OCI-LY7 (cell line): ENCODE measurements at regions not wholly inside any gene's neighbourhood (a gene's known extent, or its start where the extent isn't known, plus 50 kb on each side); places are given as distances from the start of the nearest gene placed in this dataset.

Source experiments
- BruUV-seq: library from RNA; stranded (reverse); fragments of 400-500 nt; replicated peaks from 2 replicates; lab custom pipeline; 2021; lab: Mats Ljungman, UMichigan
- CTCF ChIA-PET: fragments of 300-600 bp; sonication (Branson Sonifier 250); formaldehyde crosslinking; loops from one replicate; lab custom pipeline; 2022; ENCODE audit warnings: antibody characterized with exemption; ENCODE audit not compliant: unreplicated experiment; lab: Charles Lee
- POLR2A ChIA-PET: fragments of 300-600 bp; sonication (Branson Sonifier 250); formaldehyde crosslinking; loops from one replicate; lab custom pipeline; 2022; ENCODE audit warnings: antibody characterized with exemption; lab: Charles Lee
- DNase-seq: peaks from one replicate; pipeline ENCODE4 v3.0.0-alpha.2; 2015; ENCODE audit warnings: low spot score
- H2AFZ ChIP-seq: fragments of 200-600 bp; sonication (generic), shearing (Covaris generic); 2 replicates; pipeline ENCODE4 v1.6.1; 2014; ENCODE audit warnings: mild to moderate bottlenecking, antibody characterized with exemption, low read length, moderate library complexity
- H3K27ac ChIP-seq: fragments of 200-600 bp; sonication (generic); 2 replicates; pipeline ENCODE4 v1.5.1; 2014; ENCODE audit warnings: mixed run types, low read depth, mild to moderate bottlenecking, moderate library complexity, low read length, inconsistent platforms; ENCODE audit not compliant: poor library complexity, severe bottlenecking
- H3K36me3 ChIP-seq: fragments of 200-600 bp; sonication (generic); 2 replicates; pipeline ENCODE4 v1.6.1; 2014; ENCODE audit warnings: mild to moderate bottlenecking, antibody characterized with exemption, low read length, moderate library complexity, mixed read lengths; ENCODE audit not compliant: insufficient read depth
- H3K4me1 ChIP-seq: fragments of 200-600 bp; sonication (generic); 2 replicates; pipeline ENCODE4 v1.5.1; 2014; ENCODE audit warnings: mild to moderate bottlenecking, low read length; ENCODE audit not compliant: insufficient read depth, poor library complexity, severe bottlenecking
- H3K4me2 ChIP-seq: fragments of 200-600 bp; sonication (generic); 2 replicates; pipeline ENCODE4 v1.6.1; 2014; ENCODE audit warnings: mild to moderate bottlenecking, low read length
- H3K4me3 ChIP-seq: fragments of 200-600 bp; sonication (generic); 2 replicates; pipeline ENCODE4 v1.5.1; 2014; ENCODE audit warnings: mild to moderate bottlenecking, low read depth, low read length; ENCODE audit not compliant: poor library complexity, severe bottlenecking
- H3K79me2 ChIP-seq: fragments of 200-600 bp; sonication (generic); 2 replicates; pipeline ENCODE4 v1.6.1; 2016; ENCODE audit warnings: low read depth, mild to moderate bottlenecking, low read length, moderate library complexity, mixed read lengths; ENCODE audit not compliant: insufficient read depth
- H3K9me2 ChIP-seq: fragments of 200-600 bp; sonication (generic); 2 replicates; pipeline ENCODE4 v1.6.1; 2016; ENCODE audit warnings: mild to moderate bottlenecking, low read length, mixed read lengths; ENCODE audit not compliant: insufficient read depth
- H3K9me3 ChIP-seq: fragments of 200-600 bp; sonication (generic); 2 replicates; pipeline ENCODE4 v1.6.1; 2014; ENCODE audit warnings: mild to moderate bottlenecking, mixed run types, low read length, mixed read lengths
- H4K20me1 ChIP-seq: fragments of 200-600 bp; sonication (generic); 2 replicates; pipeline ENCODE4 v1.6.1; 2014; ENCODE audit warnings: mild to moderate bottlenecking, antibody characterized with exemption, low read length, moderate library complexity, mixed read lengths; ENCODE audit not compliant: insufficient read depth
- EZH2phosphoT487 ChIP-seq: fragments of 200-600 bp; sonication (generic); IDR thresholded peaks from 2 replicates; pipeline ENCODE4 v1.6.1; 2018; ENCODE audit warnings: low read depth, borderline replicate concordance, mild to moderate bottlenecking, mixed run types, antibody characterized with exemption, low read length, moderate library complexity, mixed read lengths
- intact Hi-C: fragments of 100-400 bp; cut with micrococcal nuclease; formaldehyde crosslinking; loops from one replicate; pipeline ENCODE4 v1.10.0; 2022; ENCODE audit not compliant: unreplicated experiment
- TF ChIP-seq, protein P1 (sequence below): fragments of 200-600 bp; sonication (generic); conservative IDR thresholded peaks from 2 replicates; pipeline ENCODE4 v1.5.1; 2014; ENCODE audit warnings: mild to moderate bottlenecking, antibody characterized with exemption, low read length, moderate library complexity, mixed read lengths

DNA sequence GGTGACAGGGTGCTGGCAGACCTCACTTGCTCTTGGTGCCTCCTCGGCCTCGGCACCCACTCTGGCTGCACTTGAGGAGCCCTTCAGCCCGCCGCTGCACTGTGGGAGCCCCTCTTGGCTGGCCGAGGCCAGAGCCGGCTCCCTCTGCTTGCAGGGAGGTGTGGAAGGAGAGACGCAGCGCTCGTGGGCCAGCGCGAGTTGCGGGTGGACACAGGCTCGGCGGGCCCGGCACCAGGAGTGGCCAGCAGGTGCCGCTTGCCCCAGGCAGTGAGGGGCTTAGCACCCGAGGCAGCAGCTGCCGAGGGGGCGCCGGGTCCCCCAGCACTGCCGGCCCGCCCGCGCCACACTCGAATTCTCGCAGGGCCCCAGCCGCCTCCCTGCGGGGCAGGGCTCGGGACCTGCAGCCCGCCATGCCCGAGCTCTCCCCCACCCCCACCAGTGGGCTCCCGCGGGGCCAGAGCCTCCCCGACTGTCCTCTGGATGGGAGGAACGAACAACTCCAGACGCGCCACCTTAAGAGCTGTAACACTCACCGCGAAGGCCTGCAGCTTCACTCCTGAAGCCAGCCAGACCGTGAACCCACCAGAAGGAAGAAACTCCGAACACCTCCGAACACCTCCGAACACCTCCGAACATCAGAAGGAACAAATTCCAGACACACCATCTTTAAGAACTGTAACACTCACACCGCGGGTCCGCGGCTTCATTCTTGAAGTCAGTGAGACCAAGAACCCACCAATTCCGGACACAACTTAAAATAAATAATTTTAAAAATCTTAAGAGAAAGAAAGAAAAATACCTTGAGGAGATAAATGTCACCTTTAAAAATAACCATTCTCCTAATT, 311.1 kb upstream of the SLC7A11 start:
- no peak overlapping the region for H2AFZ ChIP-seq

DNA sequence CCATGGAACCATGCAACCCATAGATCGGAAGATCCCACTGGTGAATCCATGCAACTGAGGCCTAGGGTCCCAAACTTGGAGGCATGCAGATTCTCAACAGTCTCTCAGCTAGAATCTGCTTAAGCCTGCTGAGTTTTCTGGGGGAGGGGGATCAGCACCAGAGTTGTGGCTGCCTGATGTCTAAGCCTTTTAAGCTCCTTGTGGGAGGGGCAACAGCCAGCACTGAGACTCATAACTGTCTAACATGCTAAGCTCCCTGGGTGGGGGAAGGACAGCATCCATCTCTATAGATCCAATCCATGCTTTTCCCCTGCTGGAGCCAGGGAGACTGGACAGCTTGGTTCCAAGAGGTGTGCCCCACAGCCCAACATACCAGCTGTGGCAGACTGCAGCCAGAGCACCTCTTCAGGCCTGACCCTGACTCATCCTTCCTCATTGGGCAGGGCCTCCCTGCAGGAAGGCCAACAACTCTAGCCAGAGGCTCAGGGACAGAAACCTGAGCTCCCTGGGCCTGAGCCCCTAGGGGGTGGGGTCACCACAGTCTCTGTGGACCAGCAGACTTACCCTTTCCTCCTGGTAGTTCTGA, 300.1 kb upstream of the SLC7A11 start:
- Histone ChIP-seq H3K4me3 (no peak overlapping the region), H3K4me1 (no peaks in the 10 kb centered on the region), H3K4me2 (no peak overlapping the region), H3K79me2 (no peaks in the 10 kb centered on the region), H2AFZ (no peak overlapping the region), H4K20me1 (no peaks in the 10 kb centered on the region), H3K27ac (no peak overlapping the region), H3K9me3 (no peaks in the 10 kb centered on the region), H3K9me2 (no peaks in the 10 kb centered on the region), H3K36me3 (no peaks in the 10 kb centered on the region)
- BruUV-seq: no TSS peak
- CTCF ChIA-PET: no interaction called here
- DNase-seq: no peak
- TF ChIP-seq, protein P1, sequence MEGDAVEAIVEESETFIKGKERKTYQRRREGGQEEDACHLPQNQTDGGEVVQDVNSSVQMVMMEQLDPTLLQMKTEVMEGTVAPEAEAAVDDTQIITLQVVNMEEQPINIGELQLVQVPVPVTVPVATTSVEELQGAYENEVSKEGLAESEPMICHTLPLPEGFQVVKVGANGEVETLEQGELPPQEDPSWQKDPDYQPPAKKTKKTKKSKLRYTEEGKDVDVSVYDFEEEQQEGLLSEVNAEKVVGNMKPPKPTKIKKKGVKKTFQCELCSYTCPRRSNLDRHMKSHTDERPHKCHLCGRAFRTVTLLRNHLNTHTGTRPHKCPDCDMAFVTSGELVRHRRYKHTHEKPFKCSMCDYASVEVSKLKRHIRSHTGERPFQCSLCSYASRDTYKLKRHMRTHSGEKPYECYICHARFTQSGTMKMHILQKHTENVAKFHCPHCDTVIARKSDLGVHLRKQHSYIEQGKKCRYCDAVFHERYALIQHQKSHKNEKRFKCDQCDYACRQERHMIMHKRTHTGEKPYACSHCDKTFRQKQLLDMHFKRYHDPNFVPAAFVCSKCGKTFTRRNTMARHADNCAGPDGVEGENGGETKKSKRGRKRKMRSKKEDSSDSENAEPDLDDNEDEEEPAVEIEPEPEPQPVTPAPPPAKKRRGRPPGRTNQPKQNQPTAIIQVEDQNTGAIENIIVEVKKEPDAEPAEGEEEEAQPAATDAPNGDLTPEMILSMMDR: no peak
- no peak for TF ChIP-seq EZH2phosphoT487
- POLR2A ChIA-PET: no interaction called here
- intact Hi-C loops: no loop called here

More for the DNA sequence above, 311.1 kb upstream of the SLC7A11 start:
- no peak overlapping the region for H3K4me2 ChIP-seq
- H3K79me2 ChIP-seq: no peaks in the 10 kb centered on the region
- ChIA-PET CTCF (no interaction called here), POLR2A (no interaction called here)
- H3K9me2 ChIP-seq: no peaks in the 10 kb centered on the region
- no peaks in the 10 kb centered on the region for H3K9me3 ChIP-seq
- H3K4me1 ChIP-seq: no peaks in the 10 kb centered on the region
- no peak overlapping the region for H3K4me3 ChIP-seq
- TF ChIP-seq EZH2phosphoT487: no peak
- TF ChIP-seq, protein P1: no peak
- DNase-seq: no peak
- no peaks in the 10 kb centered on the region for H4K20me1 ChIP-seq
- BruUV-seq: no TSS peak
- H3K27ac ChIP-seq: no peak overlapping the region
- no peaks in the 10 kb centered on the region for H3K36me3 ChIP-seq
- intact Hi-C loops: no loop called here
